Upper lobe of left lung (tissue), 4 donors: ENCODE measurements at regions not wholly inside any gene's neighbourhood (a gene's known extent, or its start where the extent isn't known, plus 50 kb on each side); places are given as distances from the start of the nearest gene placed in this dataset.

ENCODE experiments used
- EP300 ChIP-seq, 4 donors: sonication (generic); formaldehyde crosslinking; IDR thresholded peaks; one replicate each; pipeline ENCODE4 v1.5.1; 2017; ENCODE audit warnings: antibody characterized with exemption in 4 of 4, control low read depth in 2 of 4
- TF ChIP-seq, protein P1 (sequence below), 6 experiments: fragments of 450-650 bp in 4 of 6; fragments of 200-600 bp in 2 of 6; sonication (generic) in 2 of 6; IDR thresholded peaks; one replicate each; pipeline ENCODE4 v1.5.1; 2016 to 2019; ENCODE audit warnings: antibody characterized with exemption in 6 of 6

DNA sequence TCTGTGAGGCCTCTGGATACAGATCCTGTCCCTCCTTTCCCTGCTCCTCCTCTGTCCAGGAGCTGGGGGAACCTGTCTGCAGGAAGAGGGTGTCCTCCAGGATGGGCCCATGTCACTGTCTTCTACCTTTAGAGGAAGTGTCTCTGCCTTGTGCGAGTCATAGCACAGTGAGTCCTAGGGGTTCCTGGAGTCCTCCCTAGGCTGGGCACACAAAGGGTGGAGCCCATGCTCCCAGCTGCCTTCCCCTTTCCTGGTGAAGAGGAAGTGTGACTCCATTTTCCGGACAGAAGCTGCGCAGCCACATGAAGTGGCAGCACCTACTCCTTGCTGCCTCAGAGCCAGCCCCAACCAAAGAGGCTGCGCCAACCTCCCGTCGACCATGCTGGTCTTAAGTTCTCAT is 112.2 kb downstream of the CTTN start:
- TF ChIP-seq, protein P1, sequence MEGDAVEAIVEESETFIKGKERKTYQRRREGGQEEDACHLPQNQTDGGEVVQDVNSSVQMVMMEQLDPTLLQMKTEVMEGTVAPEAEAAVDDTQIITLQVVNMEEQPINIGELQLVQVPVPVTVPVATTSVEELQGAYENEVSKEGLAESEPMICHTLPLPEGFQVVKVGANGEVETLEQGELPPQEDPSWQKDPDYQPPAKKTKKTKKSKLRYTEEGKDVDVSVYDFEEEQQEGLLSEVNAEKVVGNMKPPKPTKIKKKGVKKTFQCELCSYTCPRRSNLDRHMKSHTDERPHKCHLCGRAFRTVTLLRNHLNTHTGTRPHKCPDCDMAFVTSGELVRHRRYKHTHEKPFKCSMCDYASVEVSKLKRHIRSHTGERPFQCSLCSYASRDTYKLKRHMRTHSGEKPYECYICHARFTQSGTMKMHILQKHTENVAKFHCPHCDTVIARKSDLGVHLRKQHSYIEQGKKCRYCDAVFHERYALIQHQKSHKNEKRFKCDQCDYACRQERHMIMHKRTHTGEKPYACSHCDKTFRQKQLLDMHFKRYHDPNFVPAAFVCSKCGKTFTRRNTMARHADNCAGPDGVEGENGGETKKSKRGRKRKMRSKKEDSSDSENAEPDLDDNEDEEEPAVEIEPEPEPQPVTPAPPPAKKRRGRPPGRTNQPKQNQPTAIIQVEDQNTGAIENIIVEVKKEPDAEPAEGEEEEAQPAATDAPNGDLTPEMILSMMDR (IDR thresholded peaks at IDR 0.05), result no peak
- TF ChIP-seq EP300 (IDR thresholded peaks at IDR 0.05), result no peak
